Breast epithelium (tissue), 4 donors: ENCODE measurements at regions not wholly inside any gene's neighbourhood (a gene's known extent, or its start where the extent isn't known, plus 50 kb on each side); places are given as distances from the start of the nearest gene placed in this dataset.

Experiments used
- DNase-seq, 2 donors: peaks; one replicate each; pipeline ENCODE4 v3.0.0-alpha.2; 2019; ENCODE audit warnings: low spot score in 2 of 2
- H3K27ac ChIP-seq, 2 donors: fragments of 200-600 bp; sonication (generic) in 1 of 2; one replicate each; pipeline ENCODE4 v1.5.1; 2016 to 2019; ENCODE audit warnings: mild to moderate bottlenecking in 1 of 2
- H3K27me3 ChIP-seq, 2 donors: fragments of 200-600 bp; sonication (generic) in 1 of 2; one replicate each; pipeline versions ENCODE4 v1.5.1 to v1.6.0; 2017 to 2019; ENCODE audit warnings: control low read depth in 1 of 2, mild to moderate bottlenecking in 1 of 2
- H3K36me3 ChIP-seq: fragments of 200-600 bp; one replicate; pipeline ENCODE4 v1.5.1; 2019
- H3K4me1 ChIP-seq, 2 donors: fragments of 200-600 bp; sonication (generic); one replicate each; pipeline ENCODE4 v1.5.1; 2016 to 2019; ENCODE audit warnings: control low read depth in 1 of 2
- H3K4me3 ChIP-seq, 3 donors: fragments of 200-600 bp; sonication (generic); 1 replicate in 2 of 3; 2 replicates in 1 of 3; pipeline ENCODE4 v1.5.1; 2016 to 2019; ENCODE audit warnings: mild to moderate bottlenecking in 3 of 3, moderate library complexity in 2 of 3
- H3K9me3 ChIP-seq, 2 donors: fragments of 200-600 bp; sonication (generic) in 1 of 2; one replicate each; pipeline ENCODE4 v1.5.1; 2016 to 2019; ENCODE audit warnings: control low read depth in 1 of 2
- POLR2A ChIP-seq: fragments of 450-650 bp; IDR thresholded peaks from one replicate; pipeline ENCODE4 v1.6.1; 2016; ENCODE audit warnings: antibody characterized with exemption, mild to moderate bottlenecking, moderate library complexity
- POLR2AphosphoS5 ChIP-seq, 3 donors: sonication (generic); formaldehyde crosslinking; IDR thresholded peaks; one replicate each; pipeline ENCODE4 v1.6.1; 2017; ENCODE audit warnings: antibody characterized with exemption in 3 of 3
- intact Hi-C: fragments of 100-400 bp; cut with DNase I; formaldehyde crosslinking; loops from one replicate; pipeline ENCODE4 v1.15.1; 2023; ENCODE audit warnings: low total_unique reads
- TF ChIP-seq, protein P1 (sequence below), 3 donors: fragments of 450-650 bp; IDR thresholded peaks; one replicate each; pipeline ENCODE4 v1.5.1; 2016 to 2017; ENCODE audit warnings: antibody characterized with exemption in 3 of 3, mild to moderate bottlenecking in 3 of 3, moderate library complexity in 3 of 3

DNA sequence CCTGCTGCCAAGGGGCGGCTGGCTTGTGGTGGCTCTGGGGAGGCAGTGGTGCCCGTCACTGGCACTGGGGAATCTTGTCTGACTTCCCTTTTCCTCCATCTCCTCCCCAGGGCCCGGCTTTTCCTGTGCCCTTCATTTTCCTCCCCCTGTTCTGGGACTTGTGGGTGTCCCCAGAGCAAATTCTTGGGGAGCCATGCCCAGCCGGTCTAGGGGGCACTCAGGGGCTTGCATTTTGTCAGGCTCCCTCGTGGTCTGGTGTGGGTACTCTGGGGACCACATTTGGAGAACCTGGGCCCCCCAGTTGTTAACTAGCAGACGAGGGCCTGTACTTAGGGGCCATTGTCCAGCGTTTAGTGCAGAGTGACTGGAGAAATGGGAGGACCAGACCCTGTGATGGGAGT lies 105.2 kb upstream of the IER5L start:
- no peaks in the 10 kb centered on the region for H3K36me3 ChIP-seq
- DNase-seq = peak; percentile 8 to 49
- TF ChIP-seq POLR2AphosphoS5 (IDR thresholded peaks at IDR 0.05) (no peak), POLR2A (no peak)
- TF ChIP-seq, protein P1, sequence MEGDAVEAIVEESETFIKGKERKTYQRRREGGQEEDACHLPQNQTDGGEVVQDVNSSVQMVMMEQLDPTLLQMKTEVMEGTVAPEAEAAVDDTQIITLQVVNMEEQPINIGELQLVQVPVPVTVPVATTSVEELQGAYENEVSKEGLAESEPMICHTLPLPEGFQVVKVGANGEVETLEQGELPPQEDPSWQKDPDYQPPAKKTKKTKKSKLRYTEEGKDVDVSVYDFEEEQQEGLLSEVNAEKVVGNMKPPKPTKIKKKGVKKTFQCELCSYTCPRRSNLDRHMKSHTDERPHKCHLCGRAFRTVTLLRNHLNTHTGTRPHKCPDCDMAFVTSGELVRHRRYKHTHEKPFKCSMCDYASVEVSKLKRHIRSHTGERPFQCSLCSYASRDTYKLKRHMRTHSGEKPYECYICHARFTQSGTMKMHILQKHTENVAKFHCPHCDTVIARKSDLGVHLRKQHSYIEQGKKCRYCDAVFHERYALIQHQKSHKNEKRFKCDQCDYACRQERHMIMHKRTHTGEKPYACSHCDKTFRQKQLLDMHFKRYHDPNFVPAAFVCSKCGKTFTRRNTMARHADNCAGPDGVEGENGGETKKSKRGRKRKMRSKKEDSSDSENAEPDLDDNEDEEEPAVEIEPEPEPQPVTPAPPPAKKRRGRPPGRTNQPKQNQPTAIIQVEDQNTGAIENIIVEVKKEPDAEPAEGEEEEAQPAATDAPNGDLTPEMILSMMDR (IDR thresholded peaks at IDR 0.05) = no peak
- no peaks in the 10 kb centered on the region for H3K4me1 ChIP-seq
- intact Hi-C loops = no loop called here
- H3K4me3 ChIP-seq = peak overlapping the region; percentile 41 to 60 (median 44)
- H3K27me3 ChIP-seq = no peaks in the 10 kb centered on the region
- no peaks in the 10 kb centered on the region for H3K9me3 ChIP-seq
- peak overlapping the region in 1 of 2 donors; percentile 57 for H3K27ac ChIP-seq

DNA sequence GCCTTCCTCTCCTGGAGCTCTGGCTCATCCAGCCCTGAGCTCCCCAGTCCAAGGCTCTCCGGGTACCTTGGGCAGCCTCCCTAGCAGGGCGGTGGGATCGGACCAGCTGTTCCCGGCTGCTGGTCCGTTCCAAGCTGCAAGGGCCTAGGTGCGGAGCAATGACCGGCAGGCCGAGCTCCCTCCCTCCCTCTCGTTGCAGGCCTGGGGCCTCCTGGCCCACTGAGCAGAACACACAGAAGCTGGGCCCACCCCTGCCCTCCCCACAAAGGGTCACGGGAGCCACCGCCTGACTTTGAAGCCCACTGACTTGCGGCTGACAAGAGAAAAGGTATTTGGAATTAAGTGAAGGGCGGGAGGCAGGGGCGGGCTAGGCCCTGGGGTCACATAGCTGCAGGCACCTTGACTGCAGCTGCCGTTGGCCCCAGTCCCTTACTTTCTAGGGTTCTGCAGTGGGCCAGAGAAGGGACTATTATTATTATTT lies 104.7 kb upstream of the IER5L start:
- no peaks in the 10 kb centered on the region for H3K9me3 ChIP-seq
- H3K36me3 ChIP-seq = no peaks in the 10 kb centered on the region
- peak; percentile 16 to 40 for DNase-seq
- no peaks in the 10 kb centered on the region for H3K4me1 ChIP-seq
- H3K27ac ChIP-seq = peak overlapping the region; percentile 25 to 57
- intact Hi-C loops = no loop called here
- peak overlapping the region; percentile 41 to 60 (median 44) for H3K4me3 ChIP-seq
- TF ChIP-seq POLR2A (no peak), POLR2AphosphoS5 (IDR thresholded peaks at IDR 0.05) (no peak)
- TF ChIP-seq, protein P1 (IDR thresholded peaks at IDR 0.05) = no peak
- H3K27me3 ChIP-seq = no peaks in the 10 kb centered on the region

DNA sequence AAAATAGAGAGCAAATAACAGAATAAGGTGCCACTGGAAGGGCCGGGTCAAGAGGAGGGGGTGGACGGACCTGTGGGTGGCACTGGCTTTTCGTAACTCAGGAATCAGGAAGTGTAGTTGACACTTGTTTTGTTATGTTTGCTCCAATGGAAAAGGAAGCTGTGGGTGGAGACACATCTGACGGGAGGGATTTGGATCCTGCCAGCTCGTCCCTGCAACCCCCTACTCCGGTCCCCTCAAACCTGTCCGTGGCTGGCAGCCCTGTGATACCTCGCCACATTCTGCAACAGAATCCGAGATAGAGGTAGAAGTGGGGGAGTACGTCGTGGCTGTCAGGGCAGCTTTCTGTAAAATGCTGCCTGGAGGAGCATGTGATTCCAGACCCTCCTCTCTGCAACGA lies 104.2 kb upstream of the IER5L start:
- Histone ChIP-seq H3K4me3 (peak overlapping the region; percentile 41 to 60 (median 44)), H3K27me3 (no peaks in the 10 kb centered on the region), H3K27ac (peak overlapping the region; percentile 25 to 57), H3K9me3 (no peaks in the 10 kb centered on the region), H3K4me1 (no peaks in the 10 kb centered on the region), H3K36me3 (no peaks in the 10 kb centered on the region)
- DNase-seq = peak; percentile 26 to 37
- intact Hi-C loops = no loop called here
- TF ChIP-seq POLR2A (no peak), POLR2AphosphoS5 (IDR thresholded peaks at IDR 0.05) (no peak)
- TF ChIP-seq, protein P1 (IDR thresholded peaks at IDR 0.05) = no peak

DNA sequence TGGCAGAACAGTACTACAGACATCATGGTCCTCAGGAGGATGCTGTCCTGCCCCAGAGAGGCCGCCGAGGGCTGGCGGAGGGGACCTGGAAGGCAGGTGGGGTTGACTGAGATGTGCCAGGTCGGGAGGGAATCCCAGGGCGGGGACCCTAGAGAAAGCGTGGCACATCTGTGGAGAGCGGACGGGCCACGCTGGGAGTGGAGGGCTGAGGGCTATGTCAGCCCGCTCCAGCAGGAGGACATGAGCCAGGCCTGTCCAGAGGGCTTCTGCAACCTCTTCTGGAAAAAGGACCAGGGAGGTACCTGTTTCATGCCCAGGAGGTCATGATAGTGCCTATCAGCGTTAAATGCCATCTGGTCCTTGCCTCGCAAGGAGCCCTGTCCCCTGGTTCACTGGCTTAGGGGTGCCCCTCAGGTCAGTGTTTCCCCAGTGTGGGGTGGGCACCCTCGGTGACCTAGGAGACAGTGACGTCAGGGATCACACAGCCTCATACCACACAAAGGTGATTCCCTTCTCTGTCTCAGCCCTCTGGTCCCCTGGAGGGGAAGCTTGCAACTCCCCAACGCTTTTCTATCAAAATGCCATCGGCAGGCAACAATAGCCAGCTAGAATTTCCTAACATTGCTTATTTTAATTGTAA lies 103.6 kb upstream of the IER5L start:
- TF ChIP-seq POLR2AphosphoS5 (IDR thresholded peaks at IDR 0.05) = no peak
- no peak for TF ChIP-seq POLR2A
- TF ChIP-seq, protein P1 (IDR thresholded peaks at IDR 0.05) = no peak
- Histone ChIP-seq H3K9me3 (no peaks in the 10 kb centered on the region), H3K4me3 (no peak overlapping the region), H3K4me1 (no peaks in the 10 kb centered on the region), H3K27ac (peak overlapping the region; percentile 19 to 57), H3K36me3 (no peaks in the 10 kb centered on the region), H3K27me3 (no peaks in the 10 kb centered on the region)
- peak; percentile 17 to 38 for DNase-seq
- intact Hi-C loops = no loop called here

DNA sequence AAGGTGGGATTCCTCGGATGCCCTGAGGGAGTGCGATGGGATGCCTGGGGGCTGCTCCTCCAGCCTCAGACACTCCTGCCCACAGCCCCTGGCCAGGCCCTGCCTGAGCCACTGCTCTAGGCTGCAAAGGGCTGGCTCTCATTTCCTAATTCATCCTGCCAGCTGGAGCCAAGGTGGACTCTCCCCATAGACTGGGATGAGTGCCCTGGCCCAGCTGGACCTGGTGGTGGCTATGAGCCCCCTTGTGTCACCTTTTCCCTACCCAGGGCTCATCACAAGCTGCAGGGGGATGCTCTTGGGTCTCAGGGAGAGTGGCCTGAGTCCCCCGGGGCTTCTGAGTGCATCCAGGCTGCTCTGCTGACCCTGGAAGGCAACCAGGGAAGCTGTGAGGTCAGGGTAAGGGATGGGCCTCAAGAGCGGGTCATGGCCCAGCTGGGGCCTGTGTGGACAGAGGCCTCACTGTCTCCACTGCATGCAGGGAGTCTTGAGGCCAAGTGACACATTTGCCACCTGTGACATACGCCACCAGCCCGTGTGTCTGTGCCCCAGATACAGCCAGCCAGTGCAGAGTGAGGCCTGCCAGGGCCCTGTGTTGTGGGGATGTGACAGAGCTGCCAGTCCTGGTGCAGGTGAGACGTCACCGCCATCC lies 102.7 kb upstream of the IER5L start:
- H3K4me1 ChIP-seq = no peaks in the 10 kb centered on the region
- TF ChIP-seq POLR2AphosphoS5 (IDR thresholded peaks at IDR 0.05) (no peak), POLR2A (no peak)
- TF ChIP-seq, protein P1 (IDR thresholded peaks at IDR 0.05) = no peak
- intact Hi-C loops = no loop called here

More for the DNA sequence above, 102.7 kb upstream of the IER5L start:
- Histone ChIP-seq H3K27ac (no peak overlapping the region), H3K27me3 (no peaks in the 10 kb centered on the region), H3K36me3 (no peaks in the 10 kb centered on the region), H3K9me3 (no peaks in the 10 kb centered on the region), H3K4me3 (no peak overlapping the region)
- peak; percentile 15 to 47 for DNase-seq
